ENCODE measurements at regions not wholly inside any gene's neighbourhood (a gene's known extent, or its start where the extent isn't known, plus 50 kb on each side); places are given as distances from the start of the nearest gene placed in this dataset.
"Not testable (repeated sequence)": the region's sequence is repeated elsewhere in the genome, so short reads cannot be mapped to it uniquely, and the experiment has no call there.

DNA sequence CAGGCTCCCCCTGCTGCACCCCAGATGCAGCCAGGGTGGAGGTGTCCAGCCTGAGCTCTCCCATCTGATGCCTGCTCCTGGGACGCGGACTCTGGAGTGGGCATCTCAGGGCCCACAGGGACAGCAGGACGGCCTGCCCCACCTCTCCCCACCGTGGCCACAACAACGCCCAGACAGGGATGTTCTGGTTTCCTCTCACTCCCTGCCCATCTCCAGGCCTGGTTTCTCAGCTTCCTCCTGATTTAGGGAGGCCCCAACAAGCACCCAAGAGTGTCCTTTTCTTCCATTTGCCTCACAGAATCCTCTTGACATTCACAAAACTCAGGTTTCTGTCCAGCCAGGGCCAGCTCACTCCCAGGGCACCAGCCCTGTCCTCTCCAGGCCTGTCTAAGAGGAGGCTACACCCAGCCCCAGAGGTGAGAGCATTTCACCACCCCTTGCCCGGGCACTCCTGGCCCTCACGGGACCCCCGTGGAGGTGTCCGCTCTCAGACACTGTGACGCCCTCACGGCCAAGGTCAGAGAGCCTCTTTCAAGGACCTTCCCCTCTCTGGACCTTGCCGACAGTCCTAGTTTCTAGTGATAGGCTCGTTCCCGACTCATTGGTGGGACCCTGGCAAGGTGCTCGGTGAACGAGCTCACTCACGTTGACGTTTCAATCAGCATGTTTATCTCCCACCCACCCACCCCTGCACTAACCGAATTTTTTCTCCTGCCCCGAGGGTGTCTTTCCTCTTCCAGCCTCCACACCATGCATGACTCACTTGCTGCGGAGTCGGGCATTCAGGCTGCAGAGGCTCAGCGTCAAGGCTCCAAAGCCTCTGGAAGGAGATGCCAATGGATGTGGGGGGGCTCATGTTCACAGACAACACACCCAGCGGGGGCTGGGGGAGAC is 62.0 kb upstream of the UNC5A start:
- H3K27me3 ChIP-seq (ENCODE audit: control insufficient read depth, insufficient read depth, low read length) = no peaks in the 10 kb centered on the region; the same call in 1 of the 2 replicates
- no CpG with 5 or more reads among the region's 24 CpGs for WGBS (ENCODE audit: insufficient coverage, insufficient read length)
- no peak overlapping the region for H3K27ac ChIP-seq (ENCODE audit: low read length)
- H3K4me1 ChIP-seq (ENCODE audit: control insufficient read depth, insufficient read depth, low read length) = peaks cover 14% of the 10 kb centered on the region
- DNase-seq (ENCODE audit: low read depth, low spot score) = no peak
- no peaks in the 10 kb centered on the region for H3K36me3 ChIP-seq (ENCODE audit: control insufficient read depth, insufficient read depth, low read length)
- no peak overlapping the region for H3K4me3 ChIP-seq (ENCODE audit: low read length)
- no peaks in the 10 kb centered on the region for H3K9me3 ChIP-seq (ENCODE audit: control insufficient read depth, insufficient read depth, low read length)

DNA sequence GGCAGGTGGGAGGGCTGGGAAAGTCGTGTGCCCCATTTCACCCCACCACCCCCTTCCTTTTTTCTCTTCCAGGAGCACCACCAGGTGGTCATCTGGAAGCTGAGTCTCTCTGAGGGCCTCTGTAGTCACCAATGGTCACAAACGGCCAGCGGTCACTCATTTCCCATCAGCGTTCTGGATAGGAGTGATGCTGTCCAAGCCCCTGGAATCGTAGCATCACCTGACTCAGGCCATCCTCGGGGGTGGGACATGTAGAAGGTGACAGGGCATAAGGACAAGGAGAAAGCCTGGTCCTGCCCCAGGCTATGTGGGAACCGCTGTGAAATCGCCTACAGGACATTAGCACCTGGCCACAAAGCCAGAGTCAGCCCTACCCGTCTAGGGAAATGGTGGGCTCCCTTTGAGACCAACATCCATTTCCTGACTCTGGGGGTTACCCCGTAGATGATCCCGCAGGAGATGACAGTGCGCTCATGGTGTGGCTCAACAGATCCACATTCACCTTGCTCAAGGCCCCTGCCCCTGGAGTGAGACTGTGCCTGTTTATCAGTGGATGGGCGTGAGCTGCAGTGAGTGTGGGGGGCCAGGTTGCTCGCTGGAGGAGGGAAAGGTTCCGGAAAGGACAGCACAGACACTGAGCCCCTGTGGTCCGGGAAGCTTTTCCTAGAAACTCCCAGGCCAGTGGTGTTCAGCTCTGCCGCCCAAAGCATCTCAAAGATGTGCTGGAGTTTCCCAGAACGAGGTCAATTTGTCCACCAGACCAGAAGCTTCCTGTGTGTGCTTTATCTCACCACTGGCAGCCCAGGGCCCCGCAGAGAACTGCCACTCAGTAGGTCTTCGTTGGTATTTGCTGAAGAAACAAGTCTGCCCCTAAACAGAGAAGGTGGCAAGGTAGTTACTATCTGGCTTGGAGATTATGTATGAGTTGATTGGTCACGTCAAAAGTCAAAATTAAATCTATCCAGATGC is 61.1 kb upstream of the UNC5A start:
- no peak overlapping the region for H3K27ac ChIP-seq (ENCODE audit: low read length)

DNA sequence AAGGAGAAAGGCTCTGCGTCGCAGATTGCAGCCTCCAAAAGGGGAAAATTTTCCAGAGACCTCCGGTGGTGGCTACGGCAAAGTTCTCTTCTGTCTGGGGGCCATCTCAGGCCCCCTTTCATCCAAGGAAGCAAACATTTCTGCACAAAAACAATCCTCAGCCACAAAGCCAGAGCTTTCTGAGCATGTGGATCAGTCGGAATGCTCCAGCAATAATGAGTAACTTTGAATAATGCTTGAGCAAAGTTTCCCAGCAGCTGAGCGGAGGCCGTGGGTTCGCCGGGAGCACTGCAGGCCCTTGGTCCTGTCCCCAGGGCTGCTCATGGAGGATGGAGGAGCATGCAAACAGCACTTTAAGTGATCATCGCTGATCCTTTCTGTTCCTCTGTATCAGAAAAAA is 60.2 kb upstream of the UNC5A start:
- H3K36me3 ChIP-seq (ENCODE audit: control insufficient read depth, insufficient read depth, low read length) = no peaks in the 10 kb centered on the region
- H3K9me3 ChIP-seq (ENCODE audit: control insufficient read depth, insufficient read depth, low read length) = no peaks in the 10 kb centered on the region
- no peak overlapping the region for H3K27ac ChIP-seq (ENCODE audit: low read length)
- H3K27me3 ChIP-seq (ENCODE audit: control insufficient read depth, insufficient read depth, low read length) = no peaks in the 10 kb centered on the region
- H3K4me1 ChIP-seq (ENCODE audit: control insufficient read depth, insufficient read depth, low read length) = peaks cover 9% of the 10 kb centered on the region
- no CpG with 5 or more reads among the region's 10 CpGs for WGBS (ENCODE audit: insufficient coverage, insufficient read length)
- no peak overlapping the region for H3K4me3 ChIP-seq (ENCODE audit: low read length)
- no peak for DNase-seq (ENCODE audit: low read depth, low spot score)

More for the DNA sequence above, 61.1 kb upstream of the UNC5A start:
- no peak for DNase-seq (ENCODE audit: low read depth, low spot score)
- H3K4me1 ChIP-seq (ENCODE audit: control insufficient read depth, insufficient read depth, low read length) = peaks cover 12% of the 10 kb centered on the region
- no CpG with 5 or more reads among the region's 21 CpGs for WGBS (ENCODE audit: insufficient coverage, insufficient read length)
- no peaks in the 10 kb centered on the region for H3K36me3 ChIP-seq (ENCODE audit: control insufficient read depth, insufficient read depth, low read length)
- no peaks in the 10 kb centered on the region for H3K9me3 ChIP-seq (ENCODE audit: control insufficient read depth, insufficient read depth, low read length)
- no peak overlapping the region for H3K4me3 ChIP-seq (ENCODE audit: low read length)
- no peaks in the 10 kb centered on the region; the same call in 1 of the 2 replicates for H3K27me3 ChIP-seq (ENCODE audit: control insufficient read depth, insufficient read depth, low read length)

DNA sequence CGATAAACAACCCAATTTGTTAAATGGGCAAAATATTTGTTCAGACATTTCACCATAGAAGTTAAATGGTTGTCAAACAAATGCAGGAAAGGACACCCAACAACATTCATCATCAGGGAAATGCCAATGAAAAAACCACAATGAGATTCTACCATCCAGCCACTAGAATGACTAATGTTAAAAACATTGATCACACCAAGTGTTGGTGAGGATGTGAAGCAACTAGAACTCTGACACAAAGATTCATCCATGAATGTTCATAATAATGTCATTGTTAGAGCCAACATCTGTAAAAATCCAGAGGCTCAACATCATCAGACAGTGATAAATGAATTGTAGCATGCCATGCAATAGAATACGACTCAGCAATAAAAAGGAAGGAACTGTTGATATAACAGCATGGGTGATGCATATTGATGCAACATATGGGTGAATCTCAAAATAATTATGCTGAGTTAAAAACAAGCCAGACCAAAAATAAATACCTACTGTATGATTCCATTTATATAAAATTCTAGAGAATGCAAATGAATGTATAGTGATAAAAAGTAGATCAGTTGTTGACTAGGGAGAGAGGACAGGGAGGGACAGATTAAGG is 55.9 kb upstream of the UNC5A start:
- Histone ChIP-seq H3K36me3 (ENCODE audit: control insufficient read depth, insufficient read depth, low read length) (no peaks in the 10 kb centered on the region), H3K27me3 (ENCODE audit: control insufficient read depth, insufficient read depth, low read length) (no peaks in the 10 kb centered on the region), H3K4me1 (ENCODE audit: control insufficient read depth, insufficient read depth, low read length) (no peaks in the 10 kb centered on the region), H3K9me3 (ENCODE audit: control insufficient read depth, insufficient read depth, low read length) (no peaks in the 10 kb centered on the region), H3K27ac (ENCODE audit: low read length) (no peak overlapping the region), H3K4me3 (ENCODE audit: low read length) (no peak overlapping the region)
- WGBS (ENCODE audit: insufficient coverage, insufficient read length) = no CpG with 5 or more reads among the region's 2 CpGs
- DNase-seq (ENCODE audit: low read depth, low spot score) = no peak

DNA sequence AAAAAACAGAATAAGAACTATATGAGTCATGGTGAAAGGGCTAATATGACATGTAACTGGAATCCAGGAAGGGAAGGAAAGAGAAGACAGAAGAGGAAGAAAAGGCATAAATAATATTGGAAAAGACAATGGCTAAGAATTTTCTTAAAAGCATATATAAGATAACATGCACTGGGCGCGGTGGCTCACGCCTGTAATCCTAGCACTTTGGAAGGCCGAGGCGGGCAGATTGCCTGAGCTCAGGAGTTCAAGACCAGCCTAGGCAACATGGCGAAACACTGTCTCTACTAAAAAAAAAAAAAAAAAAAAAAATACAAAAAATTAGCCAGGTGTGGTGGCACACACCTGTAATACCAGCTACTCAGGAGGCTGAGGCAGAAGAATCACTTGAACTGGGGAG is 54.8 kb upstream of the UNC5A start:
- H3K36me3 ChIP-seq (ENCODE audit: control insufficient read depth, insufficient read depth, low read length); H3K27me3 ChIP-seq (ENCODE audit: control insufficient read depth, insufficient read depth, low read length); DNase-seq (ENCODE audit: low read depth, low spot score); H3K4me3 ChIP-seq (ENCODE audit: low read length); H3K27ac ChIP-seq (ENCODE audit: low read length); H3K9me3 ChIP-seq (ENCODE audit: control insufficient read depth, insufficient read depth, low read length); H3K4me1 ChIP-seq (ENCODE audit: control insufficient read depth, insufficient read depth, low read length): not testable (repeated sequence)
- WGBS (ENCODE audit: insufficient coverage, insufficient read length) = no CpG with 5 or more reads among the region's 6 CpGs

DNA sequence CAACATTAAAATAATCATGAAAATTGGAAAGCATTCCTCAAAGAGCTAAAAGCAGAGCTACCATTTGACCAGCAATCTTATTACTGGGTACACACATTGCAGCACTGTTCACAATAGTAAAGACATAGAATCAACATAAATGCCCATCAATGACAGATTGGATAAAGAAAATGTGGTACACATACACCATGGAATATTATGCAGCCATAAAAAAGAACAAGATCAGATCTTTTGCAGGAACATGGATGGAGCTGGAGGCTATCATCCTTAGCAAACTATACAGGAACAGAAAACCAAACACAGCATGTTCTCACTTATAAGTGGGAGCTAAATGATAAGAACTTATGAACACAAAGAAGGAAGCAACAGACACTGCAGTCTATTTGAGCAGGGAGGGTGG is 52.8 kb upstream of the UNC5A start:
- H3K27ac ChIP-seq (ENCODE audit: low read length); DNase-seq (ENCODE audit: low read depth, low spot score); H3K27me3 ChIP-seq (ENCODE audit: control insufficient read depth, insufficient read depth, low read length); H3K36me3 ChIP-seq (ENCODE audit: control insufficient read depth, insufficient read depth, low read length); H3K4me3 ChIP-seq (ENCODE audit: low read length); H3K9me3 ChIP-seq (ENCODE audit: control insufficient read depth, insufficient read depth, low read length); H3K4me1 ChIP-seq (ENCODE audit: control insufficient read depth, insufficient read depth, low read length): not testable (repeated sequence)

All from iPS DF 6.9 (cell line).